HL-60 (cell line): ENCODE measurements at regions not wholly inside any gene's neighbourhood (a gene's known extent, or its start where the extent isn't known, plus 50 kb on each side); places are given as distances from the start of the nearest gene placed in this dataset.

ENCODE experiments used
- DNase-seq, 2 experiments: peaks; one replicate each; pipeline ENCODE4 v3.0.0-alpha.2; 2010 to 2020; ENCODE audit warnings: low read depth in 1 of 2, low spot score in 1 of 2
- H3K27ac ChIP-seq: fragments of 250-450 bp; sonication (Bioruptor Pico); replicated peaks from 2 replicates; pipeline ENCODE4 v1.5.1; 2020; ENCODE audit warnings: mild to moderate bottlenecking, moderate library complexity
- H3K27me3 ChIP-seq: fragments of 250-450 bp; sonication (Bioruptor Pico); 2 replicates; pipeline ENCODE4 v1.5.1; 2021; ENCODE audit warnings: mild to moderate bottlenecking, moderate library complexity; ENCODE audit not compliant: insufficient read depth, poor library complexity, severe bottlenecking
- H3K4me3 ChIP-seq: replicated peaks from 2 replicates; pipeline ENCODE4 v1.5.1; 2011; ENCODE audit warnings: mild to moderate bottlenecking, control low read depth, low read length; ENCODE audit not compliant: insufficient read depth
- CTCF ChIP-seq: IDR thresholded peaks from one replicate; pipeline ENCODE4 v1.5.1; 2011; ENCODE audit warnings: low read length, control low read depth, inconsistent platforms; ENCODE audit not compliant: insufficient read depth
- GABPA ChIP-seq: IDR thresholded peaks from 2 replicates; pipeline ENCODE4 v1.6.1; 2012; ENCODE audit warnings: low read depth
- POLR2AphosphoS5 ChIP-seq: IDR thresholded peaks from 2 replicates; pipeline ENCODE4 v1.6.1; 2012; ENCODE audit warnings: low read depth
- REST ChIP-seq: IDR thresholded peaks from 2 replicates; pipeline ENCODE4 v1.6.1; 2012; ENCODE audit warnings: low read depth; ENCODE audit not compliant: insufficient replicate concordance
- SPI1 ChIP-seq: IDR thresholded peaks from 2 replicates; pipeline ENCODE4 v1.6.1; 2012; ENCODE audit warnings: low read depth, mild to moderate bottlenecking, borderline replicate concordance

- no peak for TF ChIP-seq POLR2AphosphoS5
- TF ChIP-seq CTCF: no peak
- no peak for TF ChIP-seq GABPA
- TF ChIP-seq REST: no peak
- no peak for TF ChIP-seq SPI1
- H3K27ac ChIP-seq: no peak overlapping the region
- DNase-seq: no peak
- H3K4me3 ChIP-seq: no peak overlapping the region
- H3K27me3 ChIP-seq: no peaks in the 10 kb centered on the region
Measured at GRCh38 chr3:5411786-5412185, 224.3 kb downstream of the EDEM1 start.

- H3K27ac ChIP-seq: no peak overlapping the region
- DNase-seq: peak in 1 of 2 experiments; percentile 31
- no peaks in the 10 kb centered on the region for H3K27me3 ChIP-seq
- H3K4me3 ChIP-seq: no peak overlapping the region
- no peak for TF ChIP-seq SPI1
- TF ChIP-seq REST: no peak
- TF ChIP-seq GABPA: no peak
- TF ChIP-seq CTCF: no peak
- no peak for TF ChIP-seq POLR2AphosphoS5
Measured at GRCh38 chr3:5423076-5423475, 235.6 kb downstream of the EDEM1 start.

GRCh38 chr3:5423523-5423922 is 236.0 kb downstream of the EDEM1 start:
- TF ChIP-seq SPI1 (peak; percentile 49; the same call in 1 of the 2 replicates), CTCF (no peak)
- H3K27ac ChIP-seq: no peak overlapping the region
- H3K4me3 ChIP-seq: no peak overlapping the region
- no peak for DNase-seq
- no peaks in the 10 kb centered on the region for H3K27me3 ChIP-seq

- Histone ChIP-seq H3K4me3 (no peak overlapping the region), H3K27ac (no peak overlapping the region), H3K27me3 (no peaks in the 10 kb centered on the region)
- DNase-seq: no peak
- TF ChIP-seq REST: no peak
- TF ChIP-seq CTCF: no peak
- no peak for TF ChIP-seq POLR2AphosphoS5
- TF ChIP-seq GABPA: no peak
- TF ChIP-seq SPI1: no peak
Measured at GRCh38 chr3:5425371-5425770, 237.9 kb downstream of the EDEM1 start.
